ENCODE measurements at regions not wholly inside any gene's neighbourhood (a gene's known extent, or its start where the extent isn't known, plus 50 kb on each side); places are given as distances from the start of the nearest gene placed in this dataset.
"Not testable (repeated sequence)": the region's sequence is repeated elsewhere in the genome, so short reads cannot be mapped to it uniquely, and the experiment has no call there.

DNA sequence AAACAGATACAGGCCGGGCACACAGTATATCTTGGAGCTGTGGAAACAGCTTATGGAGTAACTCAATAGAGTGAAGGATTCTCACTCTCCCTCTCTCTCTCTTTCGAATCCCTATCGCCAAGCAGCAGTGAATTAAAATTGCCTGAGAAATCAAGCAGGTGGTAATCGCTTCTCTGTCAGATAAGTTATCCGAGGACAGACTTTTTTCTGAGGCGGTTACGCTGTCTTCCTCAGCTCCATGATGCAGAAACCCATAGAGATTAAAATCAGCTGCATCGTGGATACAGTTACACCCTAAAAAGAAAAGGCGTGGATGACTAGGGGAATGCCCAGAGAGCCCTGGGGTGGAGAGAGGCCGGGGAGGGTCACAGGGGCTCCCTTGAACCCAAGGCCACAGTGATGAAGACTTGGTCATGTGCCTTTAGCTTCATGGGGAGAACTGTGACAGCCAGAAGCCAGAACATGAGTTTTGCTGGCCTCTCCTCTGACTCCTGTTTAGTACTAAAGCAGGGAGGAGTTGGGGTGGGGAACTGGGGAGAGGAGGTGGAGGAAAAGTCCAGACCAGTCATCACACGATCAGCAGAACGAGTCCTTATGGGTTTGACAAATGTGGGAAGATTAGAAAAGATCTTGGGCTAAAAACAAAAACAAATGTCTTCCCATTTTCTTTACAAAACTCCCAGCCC, 138.8 kb upstream of the JARID2 start:
- FAIRE-seq: no peak
- DNase-seq (ENCODE audit: extremely low spot score, insufficient read length, low read depth): no peak

DNA sequence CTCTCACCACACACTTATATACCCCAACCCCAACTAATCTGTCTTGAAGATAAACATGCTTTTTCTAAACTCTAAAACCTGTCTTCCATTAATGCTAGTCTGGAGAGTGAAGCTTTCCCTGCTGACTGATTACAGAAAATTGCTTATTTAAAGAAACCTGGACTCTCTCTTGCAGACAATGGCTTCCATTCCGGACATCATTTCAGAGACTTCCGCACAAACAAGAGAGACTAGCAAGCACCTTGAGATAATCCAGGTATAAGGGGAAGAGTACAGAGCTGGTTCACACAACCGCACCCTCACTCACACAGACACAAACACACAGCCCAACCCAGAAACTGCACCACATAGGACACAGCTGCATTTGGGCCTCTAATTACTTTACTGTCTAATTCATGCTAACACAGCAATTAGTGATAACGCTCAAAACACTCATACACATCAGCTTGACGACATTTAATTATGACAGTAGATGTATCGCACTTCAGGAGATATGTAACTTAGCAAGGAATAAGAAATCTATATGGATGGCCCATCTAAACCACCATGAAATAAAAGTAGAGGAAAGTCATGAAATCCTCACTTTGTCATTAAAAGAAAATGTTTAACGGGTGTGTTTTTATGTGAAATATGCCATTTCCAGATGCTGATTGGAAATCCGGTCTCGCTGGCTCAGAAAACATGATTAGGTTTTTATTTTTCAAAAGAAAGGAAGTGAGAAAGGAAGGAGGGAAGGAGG, 138.1 kb upstream of the JARID2 start:
- DNase-seq (ENCODE audit: extremely low spot score, insufficient read length, low read depth): no peak
- no peak for FAIRE-seq

- DNase-seq (ENCODE audit: extremely low spot score, insufficient read length, low read depth): no peak
- FAIRE-seq: no peak
These were observed 137.5 kb upstream of the JARID2 start for GRCh38 chr6:15108383-15108715.

GRCh38 chr6:15109338-15110090, 136.4 kb upstream of the JARID2 start:
- FAIRE-seq (no peak), DNase-seq (ENCODE audit: extremely low spot score, insufficient read length, low read depth) (no peak)

GRCh38 chr6:15110726-15111354, 135.0 kb upstream of the JARID2 start:
- FAIRE-seq (no peak), DNase-seq (ENCODE audit: extremely low spot score, insufficient read length, low read depth) (no peak)

GRCh38 chr6:15111576-15111975, 134.3 kb upstream of the JARID2 start:
- DNase-seq (ENCODE audit: extremely low spot score, insufficient read length, low read depth); FAIRE-seq: not testable (repeated sequence)

GRCh38 chr6:15113587-15113986, 132.3 kb upstream of the JARID2 start:
- FAIRE-seq (no peak), DNase-seq (ENCODE audit: extremely low spot score, insufficient read length, low read depth) (no peak)

- FAIRE-seq (no peak), DNase-seq (ENCODE audit: extremely low spot score, insufficient read length, low read depth) (no peak)
These were observed 131.8 kb upstream of the JARID2 start for GRCh38 chr6:15114061-15114460.

GRCh38 chr6:15116889-15117288, 129.0 kb upstream of the JARID2 start:
- FAIRE-seq: no peak
- DNase-seq (ENCODE audit: extremely low spot score, insufficient read length, low read depth): no peak

GRCh38 chr6:15121443-15121842, 124.4 kb upstream of the JARID2 start:
- DNase-seq (ENCODE audit: extremely low spot score, insufficient read length, low read depth) (no peak), FAIRE-seq (no peak)

DNA sequence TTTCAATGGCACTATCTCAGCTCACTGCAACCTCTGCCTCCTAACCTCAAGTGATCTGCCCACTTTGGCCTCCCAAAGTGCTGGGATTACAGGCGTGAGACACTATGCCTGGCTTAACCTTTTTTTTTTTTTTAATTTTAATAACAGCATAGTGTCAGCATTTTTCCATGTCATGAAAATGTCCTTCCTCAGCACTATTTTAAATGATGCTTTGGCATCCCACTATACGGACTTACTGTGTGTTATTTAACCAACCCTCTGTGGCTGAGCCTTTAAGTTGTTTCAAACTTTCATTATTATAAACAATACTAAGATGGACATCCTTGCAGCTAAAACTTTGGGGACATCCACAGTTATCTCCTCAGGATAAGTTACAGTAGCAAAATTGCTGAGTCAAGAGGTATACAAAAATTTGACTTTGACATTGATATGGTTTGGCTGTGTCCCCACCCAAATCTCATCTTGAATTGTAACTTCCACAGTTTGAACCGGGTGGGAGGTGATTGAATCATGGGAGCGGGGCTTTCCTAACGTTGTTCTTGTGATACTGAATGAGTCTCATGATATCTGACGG, 123.8 kb upstream of the JARID2 start:
- FAIRE-seq: no peak
- DNase-seq (ENCODE audit: extremely low spot score, insufficient read length, low read depth): no peak

- DNase-seq (ENCODE audit: extremely low spot score, insufficient read length, low read depth) (no peak), FAIRE-seq (no peak)
These were observed 116.0 kb upstream of the JARID2 start for GRCh38 chr6:15129887-15130286.

- FAIRE-seq (no peak), DNase-seq (ENCODE audit: extremely low spot score, insufficient read length, low read depth) (no peak)
These were observed 114.6 kb upstream of the JARID2 start for GRCh38 chr6:15131234-15131633.

DNA sequence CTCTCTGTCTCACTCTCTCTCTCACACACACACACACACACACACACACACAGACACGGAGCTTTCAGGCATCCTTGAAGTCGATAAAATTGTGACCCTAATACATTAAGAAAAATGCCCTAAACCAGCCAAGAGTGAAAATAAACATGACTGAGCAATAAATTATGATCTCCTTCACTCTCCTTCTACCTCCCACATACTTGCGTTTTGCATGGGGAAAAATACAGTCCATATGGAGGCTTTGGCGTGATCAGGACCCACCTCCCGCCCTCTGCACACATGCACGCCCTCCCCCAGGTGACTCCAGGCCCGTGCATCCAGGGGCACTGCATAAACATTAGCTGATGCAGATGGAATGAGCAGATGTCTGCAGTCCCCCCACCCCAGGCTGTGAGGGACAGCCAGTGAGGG, 114.2 kb upstream of the JARID2 start:
- DNase-seq (ENCODE audit: extremely low spot score, insufficient read length, low read depth) (no peak), FAIRE-seq (no peak)

GRCh38 chr6:15132167-15132566, 113.7 kb upstream of the JARID2 start:
- no peak for FAIRE-seq
- DNase-seq (ENCODE audit: extremely low spot score, insufficient read length, low read depth): no peak

DNA sequence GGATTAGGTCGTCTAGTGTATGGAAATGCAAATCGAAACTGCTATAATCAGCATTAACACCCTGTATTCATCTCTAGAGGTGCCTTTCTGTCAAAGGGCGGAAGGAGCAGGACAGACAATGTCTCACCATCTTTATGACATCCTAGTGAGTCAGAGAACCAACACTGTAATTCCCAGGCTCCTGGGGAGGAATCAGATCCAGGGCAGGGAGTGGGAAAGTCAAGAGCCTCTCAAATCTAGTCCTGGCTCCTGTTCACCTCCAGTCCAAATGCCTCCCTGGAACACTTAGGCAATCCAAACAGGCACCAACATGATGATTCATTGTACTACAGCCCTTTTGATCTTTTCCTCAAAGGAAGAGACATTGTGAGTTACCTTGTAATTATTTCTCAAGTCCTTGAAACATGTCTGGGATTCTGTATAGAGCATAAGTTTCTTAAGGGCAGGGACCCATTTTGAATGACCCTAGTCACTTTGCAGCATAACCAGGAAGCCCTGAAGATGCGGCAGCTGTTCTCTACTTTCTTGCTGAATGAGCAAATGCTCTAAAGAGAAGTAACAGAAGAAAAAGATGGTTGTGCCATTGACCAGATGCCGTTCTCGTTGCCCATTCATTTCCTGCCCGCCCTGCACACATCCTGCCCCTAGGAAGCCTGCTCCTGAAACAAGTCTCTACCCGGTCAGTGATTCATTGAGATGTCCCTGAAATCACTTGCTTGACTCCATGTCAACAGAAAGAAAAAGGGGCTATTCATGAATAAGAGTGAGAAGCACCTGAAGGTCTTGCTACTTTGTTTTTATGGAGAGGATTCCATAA, 112.8 kb upstream of the JARID2 start:
- FAIRE-seq (no peak), DNase-seq (ENCODE audit: extremely low spot score, insufficient read length, low read depth) (no peak)

DNA sequence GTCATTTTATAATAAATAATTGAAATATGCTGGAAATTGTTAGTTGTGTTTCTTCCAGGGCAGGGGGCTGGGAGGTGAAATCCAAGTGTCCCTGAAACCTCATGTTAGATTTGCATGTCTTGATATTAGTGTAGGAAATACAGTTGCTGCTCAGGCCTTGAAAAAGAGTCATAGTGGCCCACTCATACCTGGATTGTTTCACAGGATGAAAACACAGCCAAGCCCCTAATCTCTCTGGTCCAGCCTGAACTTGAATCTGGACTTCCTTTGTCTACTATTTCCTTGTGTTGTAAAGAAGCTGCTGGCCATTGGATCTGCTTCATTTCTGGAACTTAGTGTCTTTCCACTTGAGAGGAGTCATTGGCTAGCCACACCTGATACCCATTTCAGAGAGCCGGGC, 108.8 kb upstream of the JARID2 start:
- no peak for FAIRE-seq

DNA sequence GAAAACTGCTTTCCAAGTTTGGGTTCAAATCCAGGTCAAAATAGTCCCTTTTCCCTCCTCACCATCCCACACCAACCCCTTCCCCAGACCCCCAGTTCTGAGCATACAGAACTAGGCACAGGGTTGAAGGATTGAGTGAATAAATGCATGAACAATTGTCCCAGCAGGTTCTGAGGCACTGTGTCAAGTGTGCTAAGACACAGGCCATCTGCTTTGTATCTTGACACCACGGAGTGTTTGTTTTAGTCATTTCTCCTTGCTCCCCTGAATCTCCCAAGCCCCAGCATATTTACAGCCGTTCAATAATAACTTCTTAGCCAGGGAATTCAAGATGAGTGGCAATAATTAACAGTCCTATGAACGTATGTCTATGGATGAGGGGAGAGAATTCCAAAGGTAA, 102.8 kb upstream of the JARID2 start:
- DNase-seq (ENCODE audit: extremely low spot score, insufficient read length, low read depth): no peak
- FAIRE-seq: no peak

More for the DNA sequence above, 108.8 kb upstream of the JARID2 start:
- no peak for DNase-seq (ENCODE audit: extremely low spot score, insufficient read length, low read depth)

GRCh38 chr6:15143540-15143939, 102.3 kb upstream of the JARID2 start:
- FAIRE-seq: no peak
- DNase-seq (ENCODE audit: extremely low spot score, insufficient read length, low read depth): no peak

DNA sequence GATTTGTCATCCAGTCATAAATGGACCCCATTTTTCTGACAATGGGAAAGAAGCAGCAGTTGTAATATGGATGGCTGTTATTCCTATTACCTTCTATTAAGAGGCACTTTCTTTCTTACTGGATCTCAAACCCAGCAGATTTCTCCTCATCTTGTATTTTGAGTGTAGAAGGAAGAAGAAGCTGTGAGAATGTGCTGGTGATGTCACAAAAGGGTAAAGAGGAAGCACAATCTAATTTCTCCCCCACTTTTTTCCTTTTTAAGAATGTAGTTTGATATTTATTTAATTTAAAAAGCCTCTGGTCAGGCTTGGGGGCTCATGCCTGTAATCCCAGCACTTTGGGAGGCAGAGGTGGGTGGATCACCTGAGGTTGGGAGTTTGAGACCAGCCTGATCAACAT, 100.0 kb upstream of the JARID2 start:
- FAIRE-seq: no peak
- DNase-seq (ENCODE audit: extremely low spot score, insufficient read length, low read depth): no peak

All from GM18507 (cell line).